Hematopoietic multipotent progenitor cell treated with erythropoietin and hydrocortisone succinate and interleukin-3 and kit ligand, for 15 days (in vitro differentiated cells): ENCODE measurements at regions not wholly inside any gene's neighbourhood (a gene's known extent, or its start where the extent isn't known, plus 50 kb on each side); places are given as distances from the start of the nearest gene placed in this dataset.

ENCODE experiments used
- DNase-seq: peaks from one replicate; pipeline ENCODE4 v3.0.0-alpha.2; 2015; ENCODE audit warnings: low spot score

GRCh38 chr20:22404419-22405170 lies 179.8 kb downstream of the FOXA2 start:
- DNase-seq, result no peak

GRCh38 chr20:22403632-22404361 lies 180.6 kb downstream of the FOXA2 start:
- DNase-seq, result no peak

GRCh38 chr20:22403022-22403631 lies 181.2 kb downstream of the FOXA2 start:
- DNase-seq, result no peak

DNA sequence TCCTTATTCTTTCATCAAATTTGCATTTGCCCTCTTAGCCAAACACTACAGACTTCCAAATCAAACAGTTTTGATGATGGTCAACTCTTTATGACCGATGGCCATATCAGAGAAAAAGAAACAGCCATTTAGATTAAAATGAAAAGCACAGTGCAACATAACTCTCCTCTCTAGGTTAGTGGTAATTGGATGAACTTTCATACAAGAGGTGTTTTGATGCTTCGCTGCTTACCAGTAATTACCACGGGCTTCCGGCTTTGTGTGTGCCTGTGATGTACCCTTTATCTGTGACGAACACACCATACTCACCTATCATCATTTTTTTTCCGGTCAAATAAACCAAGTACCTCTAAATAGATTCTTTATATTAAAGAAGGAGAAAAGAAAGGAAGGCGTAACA lies 181.8 kb downstream of the FOXA2 start:
- no peak for DNase-seq

DNA sequence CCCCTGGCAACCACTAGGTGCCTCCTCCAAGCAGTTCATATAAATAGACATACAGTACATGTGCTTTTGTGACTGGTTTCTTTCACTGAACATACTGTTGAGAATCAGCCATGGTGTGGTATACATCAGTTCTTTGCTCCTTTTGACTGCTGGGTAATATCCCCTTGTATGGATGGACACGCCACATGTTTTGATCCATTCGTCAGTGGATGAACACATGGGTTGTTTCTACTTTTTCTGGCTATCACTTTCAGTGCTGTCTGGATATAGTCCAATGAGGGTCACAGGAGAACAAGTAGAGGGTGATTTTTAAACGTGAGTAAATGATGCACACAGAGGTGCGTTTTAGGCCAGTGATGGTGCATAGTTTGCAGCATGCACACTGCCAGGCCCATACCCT lies 183.9 kb downstream of the FOXA2 start:
- no peak for DNase-seq

DNA sequence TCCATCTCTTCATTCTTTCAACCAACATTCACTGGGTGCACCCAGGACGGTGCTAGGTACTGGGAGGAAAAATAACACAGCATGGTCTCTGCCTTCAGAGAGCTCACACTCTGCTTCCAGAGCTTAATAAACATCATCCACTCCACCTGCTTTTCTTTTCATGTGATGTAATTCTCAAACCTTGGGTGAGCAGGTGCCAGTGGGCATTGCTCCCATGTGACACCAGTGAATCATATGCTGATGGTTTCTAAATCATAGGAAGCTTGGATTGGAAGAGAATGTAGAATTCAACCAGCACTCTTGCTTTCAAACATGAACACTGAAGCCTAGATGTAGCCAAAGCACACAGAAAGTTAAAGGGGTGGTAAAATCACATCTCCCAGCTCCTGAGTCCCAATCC lies 189.8 kb downstream of the FOXA2 start:
- DNase-seq, result no peak

- DNase-seq, result no peak
These were observed 193.8 kb downstream of the FOXA2 start for GRCh38 chr20:22390543-22390903.

DNA sequence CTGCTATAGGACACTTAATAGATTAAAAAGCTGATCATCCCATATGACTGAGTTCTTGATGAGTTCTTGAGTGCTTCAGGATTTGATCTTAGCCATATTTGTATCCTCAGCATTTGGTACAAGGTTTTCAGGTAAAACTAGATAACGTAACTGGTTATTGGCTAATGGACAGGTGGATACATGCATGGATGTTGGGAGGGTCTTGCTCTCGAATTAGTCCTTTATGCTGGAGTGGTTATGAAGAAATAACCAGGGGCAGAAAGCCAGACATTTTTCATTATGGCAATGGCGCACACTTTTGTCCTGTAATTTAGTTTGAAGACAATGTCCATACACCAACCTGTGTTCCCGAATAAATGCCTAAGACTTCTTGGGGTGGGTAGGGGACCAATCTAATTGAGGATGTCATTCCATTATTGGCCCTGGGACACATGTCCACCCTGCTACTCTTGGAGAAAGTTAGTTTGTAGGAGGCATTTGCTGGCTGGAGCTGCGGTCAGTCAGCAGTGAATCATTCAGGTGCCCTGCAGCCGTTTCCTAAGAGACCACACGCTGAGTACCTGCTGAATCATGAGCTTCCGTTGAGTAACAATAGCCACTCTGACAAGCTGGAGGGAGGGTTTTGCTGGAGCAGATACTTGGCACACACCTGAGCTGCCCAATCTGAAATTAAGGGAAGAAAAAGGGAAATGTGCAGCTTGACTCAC lies 194.4 kb downstream of the FOXA2 start:
- DNase-seq, result no peak

- DNase-seq, result no peak
These were observed 196.9 kb downstream of the FOXA2 start for GRCh38 chr20:22387452-22387851.

GRCh38 chr20:22386306-22386623 lies 198.1 kb downstream of the FOXA2 start:
- no peak for DNase-seq

GRCh38 chr20:22385602-22386305 lies 198.6 kb downstream of the FOXA2 start:
- DNase-seq, result no peak

DNA sequence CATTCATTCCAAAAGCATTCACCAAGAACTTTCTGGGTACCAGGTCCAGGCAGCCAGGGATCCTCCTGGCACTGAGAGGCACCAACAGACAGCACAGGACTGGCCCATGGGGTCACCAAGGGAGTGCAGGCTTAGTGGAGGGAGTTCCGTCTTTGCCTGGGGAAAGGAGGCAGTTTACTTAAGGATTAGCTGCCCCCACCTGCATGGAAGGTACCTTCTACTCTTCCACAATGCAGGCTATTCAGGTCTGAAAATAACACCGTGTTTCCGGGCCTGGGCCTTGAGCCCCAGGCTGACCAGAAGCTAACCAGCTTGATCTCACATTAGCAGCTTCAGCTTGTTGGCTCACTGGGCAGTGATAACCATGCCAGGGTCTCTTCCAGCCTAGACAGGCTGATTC lies 199.4 kb downstream of the FOXA2 start:
- no peak for DNase-seq

GRCh38 chr20:22383156-22383555 lies 201.2 kb downstream of the FOXA2 start:
- no peak for DNase-seq

DNA sequence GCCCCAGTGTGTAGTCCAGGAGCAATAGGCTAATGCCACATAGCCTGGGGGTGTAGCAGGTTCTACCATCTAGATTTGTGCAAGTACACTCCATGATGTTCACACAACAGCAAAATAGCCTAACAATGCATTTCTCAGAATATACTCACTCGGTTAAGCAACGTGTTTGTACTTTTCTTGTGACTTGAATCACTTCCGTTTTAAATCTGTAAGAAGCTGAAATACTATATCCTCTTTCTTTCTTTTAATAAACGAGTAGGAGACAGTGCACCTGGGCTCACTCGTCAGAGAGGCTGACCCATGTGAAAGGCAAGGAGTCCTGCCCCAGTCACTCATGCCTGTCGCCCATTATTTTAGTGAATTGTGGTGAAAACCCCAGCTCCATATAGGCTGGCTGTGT lies 201.6 kb downstream of the FOXA2 start:
- no peak for DNase-seq

GRCh38 chr20:22381812-22382416 lies 202.5 kb downstream of the FOXA2 start:
- no peak for DNase-seq

DNA sequence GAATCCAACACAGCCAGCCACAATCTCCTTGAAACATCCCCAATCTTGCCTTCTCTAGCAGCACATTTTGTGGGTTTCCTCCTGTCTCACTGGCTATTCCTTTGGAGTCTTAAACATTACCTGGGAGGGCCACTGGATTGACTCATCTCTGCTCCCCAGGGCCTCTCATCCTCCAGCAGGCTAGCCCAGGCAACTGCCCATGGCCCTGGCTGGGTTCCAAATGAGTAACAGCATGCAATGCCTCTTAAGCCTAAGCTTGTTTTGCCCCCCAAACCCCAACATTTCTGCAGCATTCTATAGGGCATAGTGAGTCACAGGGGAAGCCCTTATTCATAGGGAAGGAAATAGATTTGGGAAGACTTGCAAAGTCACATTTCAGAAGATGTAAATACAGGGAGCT lies 204.9 kb downstream of the FOXA2 start:
- no peak for DNase-seq

DNA sequence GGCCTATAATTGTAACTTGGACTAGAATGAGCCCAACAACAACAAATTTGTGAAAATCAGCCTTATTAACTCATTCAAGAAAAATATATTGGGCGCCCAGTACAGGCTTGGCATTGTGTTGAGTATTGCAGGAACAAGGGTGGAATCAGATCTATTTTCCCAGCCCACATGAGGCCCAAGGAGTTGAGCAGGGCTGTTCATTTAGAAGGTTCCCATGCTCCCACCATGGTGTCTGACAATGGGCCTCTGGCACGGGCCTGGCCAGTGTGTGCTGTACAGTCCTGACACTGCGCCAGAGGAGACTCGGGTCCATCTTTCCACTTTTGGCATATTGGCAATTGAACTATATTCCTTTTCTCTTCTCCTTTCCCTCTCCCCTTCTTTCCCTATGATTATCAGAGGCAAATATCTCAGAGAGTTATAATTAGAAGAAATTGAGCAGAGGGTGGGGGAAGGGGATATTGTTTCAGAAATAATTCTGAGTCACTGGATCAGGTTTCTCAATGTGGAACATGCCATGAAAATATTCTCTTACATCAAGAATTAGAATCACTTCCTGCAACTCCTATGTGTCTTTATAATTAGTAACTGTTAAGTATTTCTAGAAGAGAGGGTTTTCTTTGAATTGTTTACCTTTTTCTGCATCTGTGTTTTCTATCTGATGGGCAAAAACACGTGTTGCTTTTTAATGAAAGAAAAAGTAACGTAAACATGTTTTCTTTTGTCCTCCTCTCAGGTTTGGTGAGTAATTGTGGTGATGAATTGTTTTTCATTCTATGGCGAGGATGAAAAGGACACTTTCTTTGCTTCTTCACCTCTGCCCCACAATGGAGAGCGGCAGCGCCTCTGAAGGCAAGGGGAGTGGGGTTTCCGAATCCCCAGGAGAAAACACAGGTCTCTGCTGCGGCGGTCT lies 209.4 kb downstream of the FOXA2 start:
- no peak for DNase-seq

- DNase-seq, result no peak
These were observed 210.3 kb downstream of the FOXA2 start for GRCh38 chr20:22374066-22374465.

DNA sequence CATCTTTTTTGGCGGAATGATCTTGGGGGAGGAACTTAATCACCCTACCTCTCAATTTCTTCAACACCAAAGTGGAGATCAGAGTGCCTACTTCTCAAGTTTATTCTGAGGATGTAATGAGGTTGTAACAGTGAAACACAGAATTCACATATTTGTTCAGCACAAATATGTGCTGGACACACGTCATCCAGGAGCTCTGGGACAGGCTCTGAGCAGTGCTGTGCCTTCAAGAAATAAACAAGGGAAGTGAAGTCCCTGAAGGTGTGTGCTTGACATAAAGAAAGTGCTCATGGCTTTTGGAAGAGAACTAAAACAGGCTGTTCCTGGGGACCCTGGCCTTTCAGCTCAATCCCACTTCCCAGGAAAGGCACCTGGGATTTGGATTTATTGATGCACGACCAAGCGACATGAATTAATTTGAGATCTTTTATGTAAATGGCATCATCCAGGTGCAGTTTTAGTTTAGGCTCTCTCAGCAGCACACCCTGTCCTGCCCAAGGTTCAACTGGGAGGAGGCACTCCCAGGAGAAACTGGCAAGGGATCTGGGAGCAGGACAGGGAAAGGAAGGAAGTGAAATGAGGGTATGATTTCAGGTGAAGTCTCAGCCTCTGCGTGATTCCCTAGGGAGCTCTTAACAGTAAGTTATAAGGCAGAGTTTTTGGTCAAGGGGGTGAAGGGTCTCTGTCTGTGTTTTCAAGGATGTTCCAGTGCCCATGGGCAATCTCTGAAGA lies 211.0 kb downstream of the FOXA2 start:
- DNase-seq, result no peak

- no peak for DNase-seq
These were observed 212.5 kb downstream of the FOXA2 start for GRCh38 chr20:22371843-22372242.
